ENCODE measurements at regions not wholly inside any gene's neighbourhood (a gene's known extent, or its start where the extent isn't known, plus 50 kb on each side); places are given as distances from the start of the nearest gene placed in this dataset.

- TF ChIP-seq POLR2A (IDR thresholded peaks at IDR 0.05; ENCODE audit: low read length) (no peak), GATA1 (IDR thresholded peaks at IDR 0.05; ENCODE audit: low read depth, low read length) (no peak)
These were observed 1046.9 kb downstream of the VRK1 start for GRCh38 chr14:97844042-97844441.

All from erythroblast (primary cell).